HG03558 (cell line): ENCODE measurements at regions not wholly inside any gene's neighbourhood (a gene's known extent, or its start where the extent isn't known, plus 50 kb on each side); places are given as distances from the start of the nearest gene placed in this dataset.

ENCODE experiments used
- ATAC-seq: cut with Tn5 transposase; IDR thresholded peaks from one replicate; pipeline ENCODE4 v1.9.1; 2021; ENCODE audit warnings: moderate number of reproducible peaks; ENCODE audit not compliant: unreplicated experiment; ENCODE audit errors: extremely low read depth

- no peak for ATAC-seq
Measured at GRCh38 chr7:81648716-81649115, 121.1 kb downstream of the HGF start.

DNA sequence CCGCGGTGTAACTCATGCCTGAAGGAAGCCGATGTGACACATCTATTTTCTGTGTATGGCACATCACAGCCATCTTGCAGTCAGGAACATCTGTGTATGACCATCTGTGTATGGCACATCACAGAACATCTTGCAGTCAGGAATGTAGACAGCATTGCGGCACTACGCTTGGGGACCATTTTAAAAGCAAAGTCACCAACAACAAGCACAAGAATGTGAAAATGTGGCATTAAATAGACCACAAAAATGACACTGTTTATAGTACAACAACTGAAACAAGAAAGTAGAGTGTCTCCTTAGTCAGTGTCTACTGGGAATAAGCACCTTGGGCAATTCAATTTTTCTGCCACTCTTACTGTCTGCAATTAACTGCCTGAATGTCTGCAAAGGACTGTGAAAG, 124.4 kb downstream of the HGF start:
- ATAC-seq: no peak

GRCh38 chr7:81641873-81642272, 128.0 kb downstream of the HGF start:
- no peak for ATAC-seq

DNA sequence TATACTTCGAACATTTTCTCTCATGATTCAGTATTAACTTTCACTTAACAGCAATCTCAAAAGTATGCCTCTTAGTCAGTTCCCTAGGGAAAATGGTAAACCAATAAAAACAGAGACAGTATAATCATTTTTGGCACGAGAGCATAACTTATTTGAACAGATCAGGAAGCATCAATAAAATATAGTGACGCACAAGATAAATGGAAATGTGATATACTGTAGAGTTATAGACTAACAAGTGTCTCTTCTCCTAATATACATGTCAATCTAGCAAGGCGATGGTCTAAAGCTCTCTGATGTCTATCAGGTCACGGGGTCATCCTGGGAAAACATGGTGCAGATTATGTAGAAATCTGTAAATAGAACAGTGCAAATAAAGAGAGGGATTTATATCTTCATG, 131.6 kb downstream of the HGF start:
- no peak for ATAC-seq

DNA sequence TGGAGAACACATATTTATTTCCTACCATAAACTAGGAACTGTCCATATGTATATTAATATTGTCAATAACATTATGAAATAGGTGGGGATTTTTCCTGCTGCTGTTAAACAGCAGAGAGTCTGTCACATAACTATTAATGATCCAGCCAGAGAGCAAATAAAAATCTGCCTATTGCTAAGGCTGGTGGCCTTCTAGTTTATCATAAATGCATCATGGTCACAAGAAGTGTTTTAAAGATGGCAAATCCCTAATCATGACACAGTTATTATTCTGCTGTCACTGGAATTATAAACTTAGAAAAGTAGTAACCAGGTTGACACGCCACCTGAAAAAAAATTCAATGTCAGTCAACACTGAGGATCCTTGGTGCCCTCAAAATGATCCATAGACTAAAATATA, 132.3 kb downstream of the HGF start:
- no peak for ATAC-seq

- no peak for ATAC-seq
Measured at GRCh38 chr7:81632418-81632817, 137.4 kb downstream of the HGF start.

- ATAC-seq: no peak
Measured at GRCh38 chr7:81630600-81630999, 139.2 kb downstream of the HGF start.

DNA sequence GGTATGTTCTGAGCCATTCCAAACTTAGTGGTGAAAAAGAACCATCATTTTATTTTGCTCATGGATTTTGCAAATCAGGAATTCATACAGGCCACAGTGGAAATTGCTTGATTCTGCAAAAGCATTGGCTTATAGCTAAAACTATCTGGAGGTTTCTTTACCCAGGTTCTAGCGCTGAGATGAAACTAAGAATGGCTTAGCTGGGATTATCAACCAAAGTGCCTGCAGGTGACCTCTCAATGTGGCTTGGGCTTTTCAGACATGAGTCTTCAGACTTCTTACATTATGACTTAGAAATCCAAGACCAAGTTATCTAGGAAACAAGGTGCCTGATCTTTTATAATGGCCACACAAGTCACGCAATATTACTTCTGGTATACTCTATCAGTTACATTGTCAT, 140.1 kb downstream of the HGF start:
- no peak for ATAC-seq

GRCh38 chr7:81628951-81629350, 140.9 kb downstream of the HGF start:
- no peak for ATAC-seq

- ATAC-seq: no peak
Measured at GRCh38 chr7:81627536-81628287, 142.1 kb downstream of the HGF start.

GRCh38 chr7:81626008-81626407, 143.8 kb downstream of the HGF start:
- no peak for ATAC-seq

- no peak for ATAC-seq
Measured at GRCh38 chr7:81624650-81625631, 144.9 kb downstream of the HGF start.

- no peak for ATAC-seq
Measured at GRCh38 chr7:81624021-81624592, 145.7 kb downstream of the HGF start.

DNA sequence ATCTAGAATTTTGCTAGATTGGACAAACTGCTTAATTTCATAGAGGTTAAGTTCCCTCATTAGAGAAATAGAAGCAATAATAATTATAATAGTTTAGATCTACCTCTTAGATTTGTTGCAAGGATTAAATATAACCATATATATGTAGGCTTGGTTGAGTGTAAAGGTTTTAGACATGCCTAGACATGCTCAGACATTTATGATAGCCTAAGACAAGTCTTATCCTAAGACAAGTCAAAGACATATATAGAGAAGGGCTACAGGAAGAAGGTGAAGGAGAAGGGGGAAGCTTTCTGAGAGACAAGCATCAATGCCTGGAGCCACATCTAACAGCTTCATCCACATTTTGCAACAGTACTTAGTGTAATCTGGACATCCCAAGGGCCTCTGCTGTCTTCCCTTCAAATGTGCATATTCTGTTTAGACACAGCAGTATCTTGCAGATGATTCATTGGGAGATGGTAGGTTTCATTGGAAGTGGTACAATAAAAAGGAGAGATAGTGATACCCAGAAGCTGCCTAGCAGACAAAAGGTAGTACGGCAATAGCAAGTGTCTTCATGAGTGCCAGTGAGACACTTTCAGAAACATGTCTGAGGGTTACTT, 146.5 kb downstream of the HGF start:
- ATAC-seq: no peak

GRCh38 chr7:81621893-81622292, 148.0 kb downstream of the HGF start:
- no peak for ATAC-seq

- no peak for ATAC-seq
Measured at GRCh38 chr7:81618396-81619014, 151.3 kb downstream of the HGF start.

GRCh38 chr7:81616951-81617350, 152.9 kb downstream of the HGF start:
- peak; percentile 41 for ATAC-seq

DNA sequence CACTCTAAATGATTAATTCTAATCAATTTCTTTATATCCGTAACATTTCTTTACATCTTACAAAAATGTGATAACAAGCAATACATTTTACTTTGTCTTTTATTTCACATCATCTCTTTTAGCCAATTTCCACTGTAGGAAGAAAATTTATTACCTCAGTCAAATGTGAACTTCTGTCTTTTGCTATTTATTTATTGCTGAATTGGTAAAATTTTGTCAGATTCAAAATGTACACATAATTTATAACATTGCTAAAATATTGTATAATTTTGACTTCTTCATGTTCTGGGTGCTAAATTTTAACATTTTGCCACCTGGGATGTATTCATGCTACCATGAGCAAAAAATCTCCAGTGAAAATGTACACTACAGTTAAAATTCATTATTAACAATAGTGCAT, 158.0 kb downstream of the HGF start:
- no peak for ATAC-seq

DNA sequence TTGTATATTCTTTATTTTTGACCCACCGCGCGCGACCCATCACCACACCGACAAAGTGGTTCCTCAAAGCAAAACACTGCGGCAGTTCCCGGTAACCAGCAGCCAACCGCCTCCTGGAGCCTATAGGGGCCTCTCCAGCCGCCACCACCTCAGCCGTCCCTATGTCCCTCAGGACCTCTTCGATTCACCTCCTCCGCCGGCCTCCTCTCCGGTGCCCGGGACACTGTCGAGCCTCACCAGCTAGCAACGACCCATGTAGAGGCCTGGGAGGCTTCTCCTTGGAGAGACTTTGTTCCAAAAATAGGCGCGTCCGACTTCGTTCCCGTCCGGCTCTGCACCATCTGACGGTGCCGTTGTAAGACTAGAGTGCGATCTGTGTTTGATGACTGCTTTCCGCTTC, 158.8 kb downstream of the HGF start:
- no peak for ATAC-seq

DNA sequence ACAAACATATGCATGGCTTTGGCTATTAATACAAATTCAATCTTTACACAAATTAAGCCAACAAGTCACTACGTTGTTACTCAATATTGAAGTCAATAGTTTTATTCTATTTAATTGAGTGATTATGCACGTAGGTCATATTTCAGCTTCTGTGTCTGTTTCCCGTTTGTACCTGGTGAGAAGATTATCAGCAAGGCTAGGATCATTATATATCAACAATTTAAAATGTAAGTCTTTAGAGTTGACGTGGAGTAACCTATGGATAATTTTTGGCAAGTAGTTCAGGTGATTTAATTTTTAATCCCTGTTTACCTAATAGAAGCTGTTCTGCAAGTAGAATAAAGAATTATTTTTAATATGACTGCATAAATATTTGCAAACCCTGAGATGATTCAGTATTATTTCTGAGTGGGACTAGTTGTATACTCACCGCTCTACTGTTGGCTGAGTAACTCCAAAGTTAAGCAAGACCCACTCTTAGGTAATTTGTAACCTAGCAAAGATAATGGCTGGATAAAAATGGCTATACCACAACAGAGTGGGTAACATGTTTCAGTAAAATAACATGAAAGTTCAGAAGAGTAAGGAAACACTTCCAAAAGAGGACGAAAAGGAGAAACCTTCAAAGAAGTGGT, 161.0 kb downstream of the HGF start:
- ATAC-seq: no peak
